PFSK-1 (cell line): ENCODE measurements at regions not wholly inside any gene's neighbourhood (a gene's known extent, or its start where the extent isn't known, plus 50 kb on each side); places are given as distances from the start of the nearest gene placed in this dataset.

Experiments
- POLR2AphosphoS5 ChIP-seq: IDR thresholded peaks from 2 replicates; pipeline ENCODE4 v1.6.1; 2012; ENCODE audit warnings: low read depth, mild to moderate bottlenecking, control low read depth, low read length, moderate library complexity
- SIN3A ChIP-seq: IDR thresholded peaks from 2 replicates; pipeline ENCODE4 v1.6.1; 2012; ENCODE audit warnings: mild to moderate bottlenecking, low read length, moderate library complexity, borderline replicate concordance; ENCODE audit not compliant: insufficient read depth
- TAF1 ChIP-seq: IDR thresholded peaks from 2 replicates; pipeline ENCODE4 v1.6.1; 2012; ENCODE audit warnings: low read length, control low read depth, borderline replicate concordance; ENCODE audit not compliant: insufficient read depth
- TF ChIP-seq, protein P1 (sequence below), 2 experiments: IDR thresholded peaks; 2 replicates each; pipeline versions ENCODE4 v1.6.1 to v1.8.0; 2011 to 2012; ENCODE audit warnings: low read depth in 2 of 2, low read length in 2 of 2, control low read depth in 1 of 2, inconsistent platforms in 1 of 2, mild to moderate bottlenecking in 1 of 2, moderate library complexity in 1 of 2; ENCODE audit not compliant: insufficient read depth in 1 of 2

DNA sequence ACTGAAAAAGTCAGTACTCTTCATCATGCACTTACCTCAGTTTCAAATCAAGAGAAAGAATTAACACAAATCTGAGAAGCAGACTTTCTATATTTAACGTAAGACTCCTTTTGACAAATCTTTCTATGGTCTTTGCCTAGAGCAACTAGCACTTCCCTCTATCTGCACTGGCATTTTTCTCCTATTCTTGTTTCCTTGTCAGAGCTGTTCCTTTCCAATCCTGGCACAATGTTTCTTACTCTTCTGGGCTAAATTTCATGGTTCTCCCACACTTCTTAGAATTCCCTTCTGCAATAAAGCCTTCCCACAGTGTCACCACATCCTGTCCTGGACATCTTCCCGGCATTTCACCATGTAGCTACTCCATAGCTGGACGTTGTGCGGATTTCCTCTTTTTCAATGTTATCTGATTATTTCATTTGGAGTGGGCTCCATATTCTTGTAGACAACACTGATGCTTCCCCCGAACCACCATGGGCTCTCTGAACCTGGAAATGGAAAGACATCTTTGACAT, 144.7 kb upstream of the CTNNA2 start:
- TF ChIP-seq, protein P1, sequence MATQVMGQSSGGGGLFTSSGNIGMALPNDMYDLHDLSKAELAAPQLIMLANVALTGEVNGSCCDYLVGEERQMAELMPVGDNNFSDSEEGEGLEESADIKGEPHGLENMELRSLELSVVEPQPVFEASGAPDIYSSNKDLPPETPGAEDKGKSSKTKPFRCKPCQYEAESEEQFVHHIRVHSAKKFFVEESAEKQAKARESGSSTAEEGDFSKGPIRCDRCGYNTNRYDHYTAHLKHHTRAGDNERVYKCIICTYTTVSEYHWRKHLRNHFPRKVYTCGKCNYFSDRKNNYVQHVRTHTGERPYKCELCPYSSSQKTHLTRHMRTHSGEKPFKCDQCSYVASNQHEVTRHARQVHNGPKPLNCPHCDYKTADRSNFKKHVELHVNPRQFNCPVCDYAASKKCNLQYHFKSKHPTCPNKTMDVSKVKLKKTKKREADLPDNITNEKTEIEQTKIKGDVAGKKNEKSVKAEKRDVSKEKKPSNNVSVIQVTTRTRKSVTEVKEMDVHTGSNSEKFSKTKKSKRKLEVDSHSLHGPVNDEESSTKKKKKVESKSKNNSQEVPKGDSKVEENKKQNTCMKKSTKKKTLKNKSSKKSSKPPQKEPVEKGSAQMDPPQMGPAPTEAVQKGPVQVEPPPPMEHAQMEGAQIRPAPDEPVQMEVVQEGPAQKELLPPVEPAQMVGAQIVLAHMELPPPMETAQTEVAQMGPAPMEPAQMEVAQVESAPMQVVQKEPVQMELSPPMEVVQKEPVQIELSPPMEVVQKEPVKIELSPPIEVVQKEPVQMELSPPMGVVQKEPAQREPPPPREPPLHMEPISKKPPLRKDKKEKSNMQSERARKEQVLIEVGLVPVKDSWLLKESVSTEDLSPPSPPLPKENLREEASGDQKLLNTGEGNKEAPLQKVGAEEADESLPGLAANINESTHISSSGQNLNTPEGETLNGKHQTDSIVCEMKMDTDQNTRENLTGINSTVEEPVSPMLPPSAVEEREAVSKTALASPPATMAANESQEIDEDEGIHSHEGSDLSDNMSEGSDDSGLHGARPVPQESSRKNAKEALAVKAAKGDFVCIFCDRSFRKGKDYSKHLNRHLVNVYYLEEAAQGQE (IDR thresholded peaks at IDR 0.05; ENCODE audit: insufficient read depth in 1 of 2, low read depth in 2 of 2, low read length in 2 of 2) = no peak
- TF ChIP-seq POLR2AphosphoS5 (no peak), TAF1 (no peak), SIN3A (no peak)
